ENCODE measurements at regions not wholly inside any gene's neighbourhood (a gene's known extent, or its start where the extent isn't known, plus 50 kb on each side); places are given as distances from the start of the nearest gene placed in this dataset.

- intact Hi-C loops (cut with DNase I; ENCODE audit: low total_unique reads), result no loop called here
- 49 to 56% methylated on average over 3 of the region's 3 CpGs for WGBS, 2 donors
- TF ChIP-seq POLR2A (IDR thresholded peaks at IDR 0.05), result no peak
These were observed 300.5 kb downstream of the IPO8 start for GRCh38 chr12:30395190-30395589.

GRCh38 chr12:30391766-30392366 is 303.8 kb downstream of the IPO8 start:
- 84 to 87% methylated on average over 5 of the region's 5 CpGs for WGBS, 2 donors
- no peak overlapping the region for H3K4me3 ChIP-seq (ENCODE audit: low read depth, poor library complexity, severe bottlenecking)
- TF ChIP-seq, protein P1, sequence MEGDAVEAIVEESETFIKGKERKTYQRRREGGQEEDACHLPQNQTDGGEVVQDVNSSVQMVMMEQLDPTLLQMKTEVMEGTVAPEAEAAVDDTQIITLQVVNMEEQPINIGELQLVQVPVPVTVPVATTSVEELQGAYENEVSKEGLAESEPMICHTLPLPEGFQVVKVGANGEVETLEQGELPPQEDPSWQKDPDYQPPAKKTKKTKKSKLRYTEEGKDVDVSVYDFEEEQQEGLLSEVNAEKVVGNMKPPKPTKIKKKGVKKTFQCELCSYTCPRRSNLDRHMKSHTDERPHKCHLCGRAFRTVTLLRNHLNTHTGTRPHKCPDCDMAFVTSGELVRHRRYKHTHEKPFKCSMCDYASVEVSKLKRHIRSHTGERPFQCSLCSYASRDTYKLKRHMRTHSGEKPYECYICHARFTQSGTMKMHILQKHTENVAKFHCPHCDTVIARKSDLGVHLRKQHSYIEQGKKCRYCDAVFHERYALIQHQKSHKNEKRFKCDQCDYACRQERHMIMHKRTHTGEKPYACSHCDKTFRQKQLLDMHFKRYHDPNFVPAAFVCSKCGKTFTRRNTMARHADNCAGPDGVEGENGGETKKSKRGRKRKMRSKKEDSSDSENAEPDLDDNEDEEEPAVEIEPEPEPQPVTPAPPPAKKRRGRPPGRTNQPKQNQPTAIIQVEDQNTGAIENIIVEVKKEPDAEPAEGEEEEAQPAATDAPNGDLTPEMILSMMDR (IDR thresholded peaks at IDR 0.05), result no peak
- TF ChIP-seq POLR2A (IDR thresholded peaks at IDR 0.05), result no peak
- intact Hi-C loops (cut with DNase I; ENCODE audit: low total_unique reads), result no loop called here
- DNase-seq (ENCODE audit: low spot score in 2 of 2), result no peak

More at GRCh38 chr12:30395190-30395589, 300.5 kb downstream of the IPO8 start:
- no peak for DNase-seq (ENCODE audit: low spot score in 2 of 2)
- no peak overlapping the region for H3K4me3 ChIP-seq (ENCODE audit: low read depth, poor library complexity, severe bottlenecking)

- no peak for DNase-seq (ENCODE audit: low spot score in 2 of 2)
- TF ChIP-seq POLR2A (IDR thresholded peaks at IDR 0.05), result no peak
- TF ChIP-seq, protein P1 (IDR thresholded peaks at IDR 0.05), result no peak
These were observed 310.0 kb downstream of the IPO8 start for GRCh38 chr12:30385706-30386105.

GRCh38 chr12:30384976-30385375 is 310.7 kb downstream of the IPO8 start:
- intact Hi-C loops (cut with DNase I; ENCODE audit: low total_unique reads), result no loop called here
- WGBS, 2 donors, result 93 to 98% methylated on average over 1 of the region's 1 CpG
- no peak for DNase-seq (ENCODE audit: low spot score in 2 of 2)
- H3K4me3 ChIP-seq (ENCODE audit: low read depth, poor library complexity, severe bottlenecking), result no peak overlapping the region
- no peak for TF ChIP-seq POLR2A (IDR thresholded peaks at IDR 0.05)
- TF ChIP-seq, protein P1 (IDR thresholded peaks at IDR 0.05), result no peak

More at GRCh38 chr12:30385706-30386105, 310.0 kb downstream of the IPO8 start:
- no peak overlapping the region for H3K4me3 ChIP-seq (ENCODE audit: low read depth, poor library complexity, severe bottlenecking)
- WGBS, 2 donors, result 43 to 51% methylated on average over 4 of the region's 4 CpGs
- intact Hi-C loops (cut with DNase I; ENCODE audit: low total_unique reads), result no loop called here

GRCh38 chr12:30378307-30378706 is 317.4 kb downstream of the IPO8 start:
- intact Hi-C loops (cut with DNase I; ENCODE audit: low total_unique reads), result no loop called here
- DNase-seq (ENCODE audit: low spot score in 2 of 2), result no peak
- 96 to 100% methylated on average over 1 of the region's 1 CpG for WGBS, 2 donors
- TF ChIP-seq POLR2A (IDR thresholded peaks at IDR 0.05), result no peak
- TF ChIP-seq, protein P1 (IDR thresholded peaks at IDR 0.05), result no peak
- no peak overlapping the region for H3K4me3 ChIP-seq (ENCODE audit: low read depth, poor library complexity, severe bottlenecking)

DNA sequence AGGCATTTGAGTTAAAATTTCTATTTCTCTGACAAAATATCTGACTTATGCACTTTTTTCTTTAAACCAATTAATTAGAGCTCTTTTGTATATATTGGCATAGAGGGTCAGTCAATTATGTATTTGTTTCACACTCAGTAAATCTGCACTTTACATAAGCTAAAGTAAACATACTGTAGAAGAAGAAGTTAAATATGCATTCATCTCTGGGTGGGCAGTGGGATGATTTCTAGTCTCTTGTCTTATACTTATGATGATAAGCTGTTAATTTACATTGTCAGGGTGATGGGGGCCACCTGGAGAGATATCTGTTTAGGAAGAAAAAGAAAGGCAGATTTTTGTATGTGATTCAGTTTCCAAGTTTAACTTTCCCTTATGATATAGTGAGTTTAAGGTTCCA is 330.8 kb downstream of the IPO8 start:
- DNase-seq (ENCODE audit: low spot score in 2 of 2), result no peak
- TF ChIP-seq, protein P1 (IDR thresholded peaks at IDR 0.05), result no peak
- TF ChIP-seq POLR2A (IDR thresholded peaks at IDR 0.05), result no peak
- no peak overlapping the region for H3K4me3 ChIP-seq (ENCODE audit: low read depth, poor library complexity, severe bottlenecking)
- intact Hi-C loops (cut with DNase I; ENCODE audit: low total_unique reads), result no loop called here
